ENCODE measurements at regions not wholly inside any gene's neighbourhood (a gene's known extent, or its start where the extent isn't known, plus 50 kb on each side); places are given as distances from the start of the nearest gene placed in this dataset.

DNA sequence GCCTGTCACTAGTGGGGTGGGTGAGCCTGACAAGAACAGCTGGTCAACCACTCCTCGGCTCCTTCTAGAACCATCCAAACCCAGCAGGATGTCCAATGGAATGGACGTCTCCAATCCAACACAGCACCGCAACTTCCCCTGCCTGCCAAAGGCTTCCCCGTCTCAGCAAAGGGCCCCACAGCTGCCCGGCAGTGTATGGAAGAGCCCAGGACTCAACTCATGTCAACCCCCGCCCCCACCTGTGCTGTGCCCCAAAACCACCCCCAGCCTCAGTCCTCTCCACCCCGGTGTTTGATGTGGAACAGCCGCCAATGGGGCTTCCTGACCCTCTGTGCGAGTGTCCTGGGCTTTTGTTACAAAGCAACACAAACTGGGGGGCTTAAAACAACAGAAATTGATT, 223.8 kb downstream of the CTTN start:
- WGBS, 2 donors: 94 to 100% methylated on average over 6 to 8 of the region's 9 CpGs
- no peak overlapping the region for H3K4me3 ChIP-seq (replicated peaks in 1 of 3)
- H3K27ac ChIP-seq: no peak overlapping the region
- intact Hi-C loops (cut with DNase I): no loop called here
- H3K27me3 ChIP-seq: no peaks in the 10 kb centered on the region
- H3K4me1 ChIP-seq: no peaks in the 10 kb centered on the region
- no peak for TF ChIP-seq POLR2A (IDR thresholded peaks at IDR 0.05)
- TF ChIP-seq, protein P1, sequence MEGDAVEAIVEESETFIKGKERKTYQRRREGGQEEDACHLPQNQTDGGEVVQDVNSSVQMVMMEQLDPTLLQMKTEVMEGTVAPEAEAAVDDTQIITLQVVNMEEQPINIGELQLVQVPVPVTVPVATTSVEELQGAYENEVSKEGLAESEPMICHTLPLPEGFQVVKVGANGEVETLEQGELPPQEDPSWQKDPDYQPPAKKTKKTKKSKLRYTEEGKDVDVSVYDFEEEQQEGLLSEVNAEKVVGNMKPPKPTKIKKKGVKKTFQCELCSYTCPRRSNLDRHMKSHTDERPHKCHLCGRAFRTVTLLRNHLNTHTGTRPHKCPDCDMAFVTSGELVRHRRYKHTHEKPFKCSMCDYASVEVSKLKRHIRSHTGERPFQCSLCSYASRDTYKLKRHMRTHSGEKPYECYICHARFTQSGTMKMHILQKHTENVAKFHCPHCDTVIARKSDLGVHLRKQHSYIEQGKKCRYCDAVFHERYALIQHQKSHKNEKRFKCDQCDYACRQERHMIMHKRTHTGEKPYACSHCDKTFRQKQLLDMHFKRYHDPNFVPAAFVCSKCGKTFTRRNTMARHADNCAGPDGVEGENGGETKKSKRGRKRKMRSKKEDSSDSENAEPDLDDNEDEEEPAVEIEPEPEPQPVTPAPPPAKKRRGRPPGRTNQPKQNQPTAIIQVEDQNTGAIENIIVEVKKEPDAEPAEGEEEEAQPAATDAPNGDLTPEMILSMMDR (IDR thresholded peaks at IDR 0.05): no peak
- DNase-seq: no peak
- no peaks in the 10 kb centered on the region for H3K9me3 ChIP-seq
- no peaks in the 10 kb centered on the region for H3K36me3 ChIP-seq

DNA sequence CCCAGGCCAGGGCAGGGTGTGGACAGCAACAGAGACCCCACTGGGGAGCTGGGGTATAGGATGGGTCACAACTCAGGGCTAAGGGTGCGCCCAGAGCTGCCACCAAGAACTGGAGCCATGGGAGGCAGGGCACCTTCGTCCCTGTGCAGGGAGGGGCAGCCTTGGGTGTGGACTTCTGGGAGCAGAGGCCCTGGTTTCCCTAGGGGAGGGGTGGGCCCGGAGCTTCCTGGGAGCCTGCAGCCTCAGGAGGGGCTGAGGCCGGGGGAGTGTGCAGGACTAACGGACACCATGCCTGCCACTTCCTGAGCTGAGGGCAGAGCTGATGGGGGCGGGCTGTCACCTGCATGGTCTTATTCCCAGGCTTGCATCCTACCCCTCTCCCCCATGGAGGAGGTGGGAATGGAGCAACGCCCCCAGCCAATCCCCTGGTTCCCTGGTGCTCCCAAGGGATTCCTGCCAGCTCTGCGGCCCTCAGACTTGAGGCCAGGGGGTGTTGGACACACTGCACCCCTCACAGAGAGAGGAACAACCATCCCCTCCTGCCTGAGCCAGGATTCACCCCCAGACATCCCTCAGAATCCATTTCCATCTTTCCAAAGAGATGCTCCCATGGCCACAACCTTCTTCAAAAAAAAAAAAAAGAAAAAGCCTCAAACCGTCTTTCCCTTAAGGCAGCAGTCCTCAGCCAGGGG, 225.7 kb downstream of the CTTN start:
- intact Hi-C loops (cut with DNase I): no loop called here
- no peak for DNase-seq
- 68 to 78% methylated on average over 3 to 6 of the region's 9 CpGs for WGBS, 2 donors

DNA sequence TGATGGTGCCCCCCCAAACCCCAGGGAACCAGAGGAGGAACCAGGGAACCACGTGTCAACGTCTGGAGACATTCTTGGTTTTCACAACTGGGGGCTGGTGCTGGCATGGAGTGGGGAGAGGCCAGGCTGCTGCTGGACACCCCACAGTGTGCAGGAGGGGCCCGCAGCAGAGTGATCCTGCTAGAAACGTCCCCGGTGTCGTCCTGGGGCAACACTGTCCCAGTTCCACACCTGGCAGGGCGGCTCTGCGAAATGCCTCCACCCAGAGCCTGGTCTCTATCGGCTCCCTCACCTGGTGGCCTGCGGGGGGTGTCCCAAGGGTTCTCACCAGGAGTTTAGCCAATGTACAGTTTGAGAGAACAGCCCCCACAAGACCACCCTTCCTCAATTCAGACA, 226.3 kb downstream of the CTTN start:
- TF ChIP-seq POLR2A (IDR thresholded peaks at IDR 0.05): no peak
- TF ChIP-seq, protein P1 (IDR thresholded peaks at IDR 0.05): no peak
- WGBS, 2 donors: 38 to 71% methylated on average over 2 to 8 of the region's 10 CpGs
- no peaks in the 10 kb centered on the region for H3K4me1 ChIP-seq
- no peak overlapping the region for H3K4me3 ChIP-seq (replicated peaks in 1 of 3)
- H3K27me3 ChIP-seq: no peaks in the 10 kb centered on the region
- DNase-seq: no peak
- H3K27ac ChIP-seq: no peak overlapping the region
- no peaks in the 10 kb centered on the region for H3K36me3 ChIP-seq
- intact Hi-C loops (cut with DNase I): no loop called here
- H3K9me3 ChIP-seq: no peaks in the 10 kb centered on the region

More for the DNA sequence above, 225.7 kb downstream of the CTTN start:
- TF ChIP-seq, protein P1 (IDR thresholded peaks at IDR 0.05): no peak
- TF ChIP-seq POLR2A (IDR thresholded peaks at IDR 0.05): no peak
- H3K27me3 ChIP-seq: no peaks in the 10 kb centered on the region
- no peak overlapping the region for H3K4me3 ChIP-seq (replicated peaks in 1 of 3)
- H3K36me3 ChIP-seq: no peaks in the 10 kb centered on the region
- no peaks in the 10 kb centered on the region for H3K9me3 ChIP-seq
- H3K27ac ChIP-seq: no peak overlapping the region
- no peaks in the 10 kb centered on the region for H3K4me1 ChIP-seq

DNA sequence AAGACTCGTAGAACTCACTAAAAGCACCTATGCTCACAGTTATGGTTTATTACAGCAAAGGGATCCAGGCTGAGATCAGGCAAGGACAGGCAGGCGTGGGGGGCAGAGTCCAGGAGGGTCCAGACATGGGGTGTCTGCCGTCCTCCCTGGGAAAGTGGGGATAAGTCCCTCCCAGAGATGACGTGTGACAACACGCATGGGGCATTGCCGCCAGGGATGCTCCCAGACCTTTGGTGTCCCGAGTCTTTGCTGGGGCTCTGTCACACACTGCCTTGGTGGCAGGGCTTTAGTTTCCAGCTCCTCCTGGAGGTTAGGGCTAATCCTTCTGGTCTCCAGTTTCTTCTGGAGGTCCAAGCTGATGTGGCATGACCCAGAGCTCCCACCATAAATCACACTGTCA, 226.7 kb downstream of the CTTN start:
- H3K27ac ChIP-seq: no peak overlapping the region
- 91 to 96% methylated on average over 5 to 7 of the region's 7 CpGs for WGBS, 2 donors
- no peaks in the 10 kb centered on the region for H3K27me3 ChIP-seq
- H3K4me3 ChIP-seq (replicated peaks in 1 of 3): no peak overlapping the region
- TF ChIP-seq, protein P1 (IDR thresholded peaks at IDR 0.05): no peak
- no peak for TF ChIP-seq POLR2A (IDR thresholded peaks at IDR 0.05)
- no peaks in the 10 kb centered on the region for H3K9me3 ChIP-seq
- no peaks in the 10 kb centered on the region for H3K36me3 ChIP-seq
- no peaks in the 10 kb centered on the region for H3K4me1 ChIP-seq
- DNase-seq: no peak
- intact Hi-C loops (cut with DNase I): no loop called here

DNA sequence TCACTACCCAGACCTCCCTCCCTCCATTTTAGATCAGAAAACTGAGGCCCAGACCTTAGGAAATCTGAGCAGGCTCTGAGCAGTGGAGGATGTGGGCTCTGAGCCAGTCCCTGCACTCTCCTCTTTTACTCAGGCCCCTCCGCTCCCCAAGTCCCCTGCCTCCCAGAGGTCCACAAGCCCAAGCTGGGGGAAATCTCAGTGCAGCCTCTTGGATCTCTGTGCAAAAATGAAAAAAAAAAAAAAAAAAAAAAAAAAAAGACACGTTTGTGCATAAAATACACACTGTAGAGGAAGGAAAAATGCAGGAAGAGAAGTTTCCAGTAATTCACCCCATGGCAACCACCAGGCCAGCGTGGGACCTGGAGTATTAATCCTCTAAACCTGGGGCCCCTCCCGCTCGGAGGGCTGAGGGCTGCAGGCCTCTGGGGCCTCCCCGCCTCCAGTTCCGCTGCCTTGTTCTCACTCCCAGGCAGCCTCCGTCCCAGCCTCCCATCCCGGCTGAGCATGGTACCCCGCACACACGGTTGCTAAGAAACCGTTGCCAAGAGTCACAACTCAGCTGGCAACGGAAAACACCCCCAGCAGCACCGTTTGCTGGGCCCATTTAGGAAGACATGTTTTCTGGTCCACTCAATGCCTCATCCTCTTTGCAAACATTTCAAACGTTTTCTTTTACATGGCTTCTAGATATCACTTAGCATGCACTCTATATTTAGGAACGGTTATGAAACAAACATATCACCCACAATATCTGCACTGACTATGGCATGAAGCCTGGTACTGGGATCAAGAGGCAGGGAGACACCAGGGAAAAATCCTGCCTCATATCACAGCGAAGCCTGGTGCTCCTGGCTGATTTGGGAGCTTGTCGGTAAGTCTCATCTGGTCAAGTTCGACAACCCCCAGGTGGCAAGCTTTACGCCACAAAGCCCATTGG, 227.5 kb downstream of the CTTN start:
- WGBS, 2 donors: 73 to 78% methylated on average over 19 to 20 of the region's 20 CpGs
- Histone ChIP-seq H3K4me1 (no peaks in the 10 kb centered on the region), H3K36me3 (no peaks in the 10 kb centered on the region), H3K27ac (no peak overlapping the region), H3K4me3 (replicated peaks in 1 of 3) (no peak overlapping the region), H3K9me3 (no peaks in the 10 kb centered on the region), H3K27me3 (no peaks in the 10 kb centered on the region)
- DNase-seq: no peak
- TF ChIP-seq, protein P1 (IDR thresholded peaks at IDR 0.05): no peak
- TF ChIP-seq POLR2A (IDR thresholded peaks at IDR 0.05): no peak
- intact Hi-C loops (cut with DNase I): no loop called here

All from thyroid gland (tissue), 4 donors.